K562 (cell line): ENCODE measurements at regions not wholly inside any gene's neighbourhood (a gene's known extent, or its start where the extent isn't known, plus 50 kb on each side); places are given as distances from the start of the nearest gene placed in this dataset.

Experiments used
- NFE2L1 ChIP-seq: fragments of 450-650 bp; IDR thresholded peaks from 2 replicates; pipeline ENCODE4 v1.6.1; 2016; ENCODE audit warnings: missing genetic modification characterization, low read depth, mild to moderate bottlenecking, missing compliant biosample characterization, moderate library complexity, borderline replicate concordance
- TF ChIP-seq, protein P1 (sequence below): fragments of 250-450 bp; sonication (Bioruptor Pico); IDR thresholded peaks from 2 replicates; pipeline ENCODE4 v1.5.0; 2021

DNA sequence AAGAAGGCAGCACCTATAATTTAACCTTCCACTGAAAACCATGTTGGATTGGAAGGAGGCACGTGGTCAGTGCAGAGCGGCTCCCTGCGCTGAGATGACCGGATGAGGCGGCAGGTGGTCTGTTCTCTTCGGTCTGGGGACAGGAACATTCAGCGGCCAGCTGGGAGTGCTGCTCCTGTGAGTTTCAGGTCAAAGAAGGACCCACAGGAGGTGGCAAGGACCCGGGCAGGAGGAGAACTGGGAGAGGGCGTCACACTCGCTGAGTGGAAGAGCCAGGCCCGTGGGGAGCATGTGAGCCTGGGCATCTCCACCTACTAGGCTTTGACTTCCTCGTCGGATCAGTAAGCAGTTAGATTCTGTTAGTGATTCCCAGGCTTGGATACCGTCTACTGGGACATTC lies 113.4 kb upstream of the SHH start:
- TF ChIP-seq, protein P1, sequence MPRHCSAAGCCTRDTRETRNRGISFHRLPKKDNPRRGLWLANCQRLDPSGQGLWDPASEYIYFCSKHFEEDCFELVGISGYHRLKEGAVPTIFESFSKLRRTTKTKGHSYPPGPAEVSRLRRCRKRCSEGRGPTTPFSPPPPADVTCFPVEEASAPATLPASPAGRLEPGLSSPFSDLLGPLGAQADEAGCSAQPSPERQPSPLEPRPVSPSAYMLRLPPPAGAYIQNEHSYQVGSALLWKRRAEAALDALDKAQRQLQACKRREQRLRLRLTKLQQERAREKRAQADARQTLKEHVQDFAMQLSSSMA (CRISPR knock-in tag): no peak
- no peak for TF ChIP-seq NFE2L1
